ENCODE measurements at regions not wholly inside any gene's neighbourhood (a gene's known extent, or its start where the extent isn't known, plus 50 kb on each side); places are given as distances from the start of the nearest gene placed in this dataset.
A peak's percentile ranks its signal among the peaks of the same experiment; 100 is the strongest.

GRCh38 chr6:54717849-54718455, 128.6 kb upstream of the FAM83B start:
- no peaks in the 10 kb centered on the region for H3K9me3 ChIP-seq (ENCODE audit: severe bottlenecking)
- peak; percentile 86 for DNase-seq
- no peak overlapping the region for H3K27ac ChIP-seq
- H3K36me3 ChIP-seq: no peaks in the 10 kb centered on the region
- peak; percentile 81 for TF ChIP-seq CTCF (IDR thresholded peaks at IDR 0.05; ENCODE audit: low read depth, low read length)
- H3K4me3 ChIP-seq (ENCODE audit: low read depth, low read length): no peak overlapping the region
- H3K27me3 ChIP-seq (ENCODE audit: insufficient read depth, low read depth, severe bottlenecking): no peaks in the 10 kb centered on the region

DNA sequence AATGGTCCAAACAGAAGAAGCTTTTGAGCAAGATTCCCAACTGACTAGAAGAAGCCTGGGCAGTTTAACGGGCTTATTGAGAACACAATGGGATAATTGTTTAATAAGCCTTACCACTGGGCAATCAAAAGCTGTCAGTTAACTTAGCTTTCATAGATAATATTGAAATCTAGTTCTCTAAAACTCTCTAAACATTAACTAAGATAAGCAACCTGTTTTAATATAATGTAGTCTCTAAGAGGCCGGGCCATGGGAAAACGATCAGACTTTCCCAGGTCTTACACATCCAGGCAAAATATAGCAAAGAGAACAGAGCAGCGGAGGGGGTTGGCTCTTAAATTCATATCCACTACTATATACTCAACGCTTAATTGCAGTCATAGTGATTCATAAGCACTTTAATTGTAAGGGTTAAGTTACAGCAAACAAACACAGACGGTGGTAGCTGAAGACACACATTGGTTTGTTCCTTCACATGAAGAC, 128.0 kb upstream of the FAM83B start:
- DNase-seq: no peak

DNA sequence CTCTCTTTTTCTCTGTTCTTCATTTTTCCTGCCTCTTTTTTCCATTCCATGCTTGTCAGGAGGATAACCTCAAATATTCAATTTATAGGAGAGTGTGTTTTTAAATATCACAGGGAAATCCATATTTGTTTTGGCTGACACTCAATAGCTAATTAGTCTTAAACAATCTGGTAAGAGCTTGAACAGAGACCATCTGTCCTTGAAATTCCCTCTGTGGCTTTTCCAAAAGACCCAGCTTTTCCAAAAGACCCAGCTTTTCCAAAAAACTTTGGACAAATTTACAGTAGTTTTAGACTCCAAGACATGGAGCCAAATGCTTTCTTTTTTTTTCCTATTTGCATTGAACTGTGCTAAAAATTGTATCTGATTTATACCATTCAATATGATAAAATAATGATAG, 127.4 kb upstream of the FAM83B start:
- Histone ChIP-seq H3K36me3 (no peaks in the 10 kb centered on the region), H3K27ac (no peak overlapping the region), H3K27me3 (ENCODE audit: insufficient read depth, low read depth, severe bottlenecking) (no peaks in the 10 kb centered on the region), H3K4me3 (ENCODE audit: low read depth, low read length) (no peak overlapping the region), H3K9me3 (ENCODE audit: severe bottlenecking) (no peaks in the 10 kb centered on the region)
- no peak for DNase-seq
- TF ChIP-seq CTCF (IDR thresholded peaks at IDR 0.05; ENCODE audit: low read depth, low read length): no peak

More for the DNA sequence above, 128.0 kb upstream of the FAM83B start:
- no peaks in the 10 kb centered on the region for H3K9me3 ChIP-seq (ENCODE audit: severe bottlenecking)
- H3K27ac ChIP-seq: no peak overlapping the region
- no peak overlapping the region for H3K4me3 ChIP-seq (ENCODE audit: low read depth, low read length)
- no peaks in the 10 kb centered on the region for H3K27me3 ChIP-seq (ENCODE audit: insufficient read depth, low read depth, severe bottlenecking)
- no peak for TF ChIP-seq CTCF (IDR thresholded peaks at IDR 0.05; ENCODE audit: low read depth, low read length)
- no peaks in the 10 kb centered on the region for H3K36me3 ChIP-seq

GRCh38 chr6:54719633-54720032, 126.9 kb upstream of the FAM83B start:
- no peak for DNase-seq
- Histone ChIP-seq H3K36me3 (no peaks in the 10 kb centered on the region), H3K4me3 (ENCODE audit: low read depth, low read length) (no peak overlapping the region), H3K9me3 (ENCODE audit: severe bottlenecking) (no peaks in the 10 kb centered on the region), H3K27me3 (ENCODE audit: insufficient read depth, low read depth, severe bottlenecking) (peaks cover 2% of the 10 kb centered on the region), H3K27ac (no peak overlapping the region)
- TF ChIP-seq CTCF (IDR thresholded peaks at IDR 0.05; ENCODE audit: low read depth, low read length): no peak

DNA sequence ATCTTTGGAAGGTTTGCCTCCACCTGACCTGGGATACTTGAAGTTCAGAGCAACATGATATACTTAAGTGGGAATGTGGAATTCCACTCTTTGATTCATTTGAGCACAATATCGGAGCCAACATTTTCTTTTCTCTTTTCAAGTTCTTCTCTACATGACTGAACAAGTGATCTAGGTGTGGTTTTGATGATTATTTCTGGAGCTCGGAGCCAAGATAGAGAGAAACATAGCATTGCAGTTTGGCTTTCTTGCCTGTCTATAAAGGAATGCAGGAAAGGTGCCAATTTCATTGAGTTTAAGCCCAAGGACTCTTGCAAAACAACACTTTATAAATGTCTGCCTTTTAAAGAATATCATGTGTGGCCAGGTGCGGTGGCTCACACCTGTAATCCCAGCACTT, 124.2 kb upstream of the FAM83B start:
- no peaks in the 10 kb centered on the region for H3K9me3 ChIP-seq (ENCODE audit: severe bottlenecking)
- no peak for DNase-seq
- H3K27ac ChIP-seq: no peak overlapping the region
- H3K27me3 ChIP-seq (ENCODE audit: insufficient read depth, low read depth, severe bottlenecking): peaks cover 4% of the 10 kb centered on the region
- no peaks in the 10 kb centered on the region for H3K36me3 ChIP-seq
- no peak overlapping the region for H3K4me3 ChIP-seq (ENCODE audit: low read depth, low read length)
- TF ChIP-seq CTCF (IDR thresholded peaks at IDR 0.05; ENCODE audit: low read depth, low read length): no peak

GRCh38 chr6:54729716-54730115, 116.9 kb upstream of the FAM83B start:
- no peak overlapping the region for H3K27ac ChIP-seq

More at GRCh38 chr6:54729716-54730115, 116.9 kb upstream of the FAM83B start:
- Histone ChIP-seq H3K27me3 (ENCODE audit: insufficient read depth, low read depth, severe bottlenecking) (peaks cover 1% of the 10 kb centered on the region), H3K9me3 (ENCODE audit: severe bottlenecking) (no peaks in the 10 kb centered on the region), H3K4me3 (ENCODE audit: low read depth, low read length) (no peak overlapping the region), H3K36me3 (no peaks in the 10 kb centered on the region)
- no peak for DNase-seq
- no peak for TF ChIP-seq CTCF (IDR thresholded peaks at IDR 0.05; ENCODE audit: low read depth, low read length)

All from WERI-Rb-1 (cell line).